Smooth muscle cell of the brain vasculature (primary cell): ENCODE measurements at regions not wholly inside any gene's neighbourhood (a gene's known extent, or its start where the extent isn't known, plus 50 kb on each side); places are given as distances from the start of the nearest gene placed in this dataset.
"Not testable (repeated sequence)": the region's sequence is repeated elsewhere in the genome, so short reads cannot be mapped to it uniquely, and the experiment has no call there.

ENCODE experiments used
- DNase-seq: peaks from one replicate; pipeline ENCODE4 v3.0.0-alpha.2; 2012; ENCODE audit warnings: low read depth, low spot score

DNA sequence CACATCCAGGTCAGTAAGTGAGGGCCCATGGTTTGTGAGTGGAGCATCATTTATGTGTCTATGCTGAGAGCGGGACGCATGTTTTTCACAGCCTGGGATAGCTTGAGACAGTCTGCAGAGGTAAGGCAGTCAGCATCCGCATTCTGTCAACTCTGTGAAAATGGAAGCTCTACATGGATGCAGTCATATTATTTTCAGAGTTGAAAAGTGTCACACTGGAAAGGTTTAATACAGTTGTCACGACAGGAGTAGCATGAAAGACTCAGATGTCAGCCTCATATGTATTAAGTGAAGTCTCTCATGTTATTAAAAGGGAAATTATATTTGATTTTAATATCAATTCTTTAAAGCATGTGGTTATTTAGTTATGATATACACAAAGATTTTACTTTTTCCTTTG, 436.9 kb upstream of the GYPC start:
- DNase-seq: no peak

DNA sequence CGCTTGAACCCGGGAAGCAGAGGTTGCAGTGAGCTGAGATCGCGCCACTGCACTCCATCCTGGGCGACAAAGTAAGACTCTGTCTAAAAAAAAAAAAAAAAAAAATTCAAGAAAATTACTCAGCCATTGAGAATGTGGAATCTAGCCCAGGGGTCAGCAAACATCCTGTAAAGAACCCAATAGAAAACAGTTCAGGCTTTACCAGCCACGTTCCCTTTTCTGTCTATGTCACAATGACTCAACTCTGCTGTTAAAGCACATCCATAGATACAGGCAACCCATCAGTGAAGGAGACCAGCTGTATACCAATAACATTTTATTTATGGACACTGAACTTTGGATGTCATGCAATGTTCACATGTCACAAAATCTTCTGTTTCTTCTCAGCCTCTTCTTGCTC, 435.6 kb upstream of the GYPC start:
- no peak for DNase-seq

DNA sequence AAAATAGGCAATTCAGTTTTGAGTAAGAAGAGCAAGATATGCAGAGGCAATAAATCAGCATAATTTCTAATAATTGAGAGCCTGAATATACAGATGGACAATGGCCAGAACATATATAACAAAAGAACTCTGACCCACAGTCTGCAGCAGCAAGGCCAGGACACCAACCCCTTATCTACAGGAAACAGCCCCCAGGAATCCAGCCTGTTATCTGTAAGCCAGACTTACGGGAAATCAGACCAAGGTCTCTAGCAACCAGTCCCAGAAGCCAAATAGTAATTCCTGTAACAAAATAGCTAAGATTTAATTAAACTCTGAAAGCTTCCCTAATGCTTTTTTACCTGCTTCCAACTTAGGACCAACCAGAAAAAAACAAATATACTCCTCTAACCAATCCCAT, 434.5 kb upstream of the GYPC start:
- no peak for DNase-seq

DNA sequence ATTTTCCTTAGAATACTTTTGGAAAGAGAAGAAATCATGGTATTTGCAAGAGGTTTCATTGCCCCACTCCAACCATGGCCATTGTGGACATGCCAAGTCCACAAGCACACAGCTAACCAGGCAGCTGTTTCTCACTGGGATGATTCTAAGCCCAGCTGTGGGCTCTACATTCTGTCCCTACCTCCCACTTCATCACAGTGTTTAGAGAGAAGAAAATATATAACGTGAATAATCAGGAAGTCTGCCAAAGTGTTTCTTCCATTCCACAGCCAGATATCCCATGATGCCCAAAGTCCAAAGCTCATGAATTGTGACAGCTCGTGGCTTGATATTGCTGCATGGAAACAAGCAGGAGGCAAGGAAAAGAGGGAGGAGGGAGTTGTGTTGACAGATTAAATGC, 433.7 kb upstream of the GYPC start:
- DNase-seq: no peak

DNA sequence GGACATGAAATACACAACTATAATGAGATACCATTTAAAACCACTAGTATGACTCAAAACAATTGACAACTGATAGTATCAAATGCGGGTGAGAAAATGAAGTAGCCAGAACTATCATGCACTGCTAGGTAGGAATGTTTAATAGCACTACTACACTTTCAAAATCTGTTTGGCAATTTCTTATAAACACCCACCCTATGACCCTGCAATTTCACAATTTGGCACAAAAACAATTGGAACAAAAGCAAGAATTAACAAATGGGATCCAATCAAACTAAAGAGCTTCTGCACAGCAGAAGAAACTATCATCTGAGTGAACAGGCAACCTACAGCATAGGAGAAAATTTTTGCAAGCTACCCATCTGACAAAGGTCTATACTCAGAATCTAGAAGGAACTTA, 431.2 kb upstream of the GYPC start:
- DNase-seq: no peak

DNA sequence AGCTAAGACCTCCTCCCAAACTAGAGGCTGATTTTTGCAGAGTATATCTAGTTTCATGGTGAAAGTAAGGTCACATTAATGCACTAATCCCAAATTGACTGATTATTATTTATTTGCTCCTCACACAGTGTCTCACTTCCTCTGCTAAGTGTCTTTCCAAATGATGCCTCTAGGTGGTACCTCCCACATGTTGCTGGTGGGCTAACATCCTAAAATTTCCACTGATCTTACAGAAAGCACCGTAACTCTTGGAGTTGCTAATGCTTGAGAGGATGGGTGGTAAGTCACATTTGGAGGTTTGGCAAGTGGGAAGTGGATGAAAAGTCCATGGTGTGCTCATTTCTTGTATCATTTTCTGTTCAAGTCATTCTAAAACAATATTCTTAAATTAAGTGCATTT, 428.7 kb upstream of the GYPC start:
- no peak for DNase-seq

DNA sequence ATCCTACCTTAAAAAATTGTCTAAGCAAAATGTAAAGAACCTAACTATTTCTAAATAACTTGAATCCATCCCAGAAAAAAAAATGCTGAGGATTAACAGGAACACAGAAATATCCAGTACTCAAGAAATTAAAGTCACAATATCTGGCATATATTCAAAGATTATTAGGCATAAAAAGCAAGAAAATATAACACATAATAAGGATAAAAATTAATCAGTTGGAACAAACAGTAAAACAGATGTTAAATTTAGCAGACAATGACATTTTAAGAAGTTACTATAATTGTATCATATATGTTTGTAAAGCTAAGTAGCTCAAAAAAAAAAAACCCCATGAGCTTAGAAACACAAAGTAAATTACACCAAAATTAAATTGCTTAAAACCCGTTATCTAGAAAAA, 427.4 kb upstream of the GYPC start:
- no peak for DNase-seq

DNA sequence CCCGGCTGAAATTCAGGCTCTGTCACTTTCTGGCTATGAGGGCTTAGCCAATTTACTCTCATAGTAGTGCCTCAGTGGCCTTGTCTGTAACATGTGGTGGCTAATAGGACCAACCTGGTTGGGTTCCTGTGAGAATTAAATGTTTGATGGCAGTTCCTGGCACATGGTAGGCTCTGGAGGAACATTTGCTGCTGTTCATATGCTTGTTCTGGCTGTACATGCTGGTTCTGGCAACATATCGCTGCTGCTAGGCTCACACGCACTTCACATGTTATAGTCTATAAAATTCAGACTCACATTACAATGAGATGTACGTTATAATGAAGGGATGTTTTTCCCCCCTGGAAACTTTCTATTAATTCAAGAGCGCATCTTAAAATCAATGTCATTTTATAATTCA, 417.7 kb upstream of the GYPC start:
- DNase-seq: no peak

DNA sequence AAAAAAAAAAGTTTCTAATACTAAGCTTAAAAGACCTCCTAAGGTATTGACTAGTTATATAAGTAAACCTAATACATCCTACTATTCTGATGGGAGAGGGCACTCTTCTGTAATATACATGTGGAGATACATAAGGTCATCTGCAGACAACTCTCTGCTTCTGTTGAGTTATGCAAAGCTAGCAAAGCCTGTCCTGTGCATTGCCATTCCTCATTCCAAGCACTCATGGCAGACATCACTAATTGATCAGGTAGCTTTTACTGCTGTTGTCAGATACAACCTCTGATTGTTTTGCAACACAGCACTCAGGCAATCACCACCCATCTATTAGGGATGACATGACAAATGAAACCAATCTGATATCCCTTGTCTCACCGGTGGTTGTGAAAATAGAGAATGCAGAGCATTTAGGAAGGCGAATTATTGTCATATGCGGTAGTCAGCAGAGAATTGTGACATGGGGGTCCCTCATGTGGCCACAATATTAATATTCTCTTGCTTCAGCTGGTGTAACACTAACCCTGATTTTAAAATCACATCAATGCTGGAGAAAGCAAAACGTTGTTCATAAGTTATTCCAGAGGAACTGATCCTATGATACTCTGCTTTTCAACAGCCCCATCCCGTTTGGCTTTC, 416.5 kb upstream of the GYPC start:
- DNase-seq: no peak

DNA sequence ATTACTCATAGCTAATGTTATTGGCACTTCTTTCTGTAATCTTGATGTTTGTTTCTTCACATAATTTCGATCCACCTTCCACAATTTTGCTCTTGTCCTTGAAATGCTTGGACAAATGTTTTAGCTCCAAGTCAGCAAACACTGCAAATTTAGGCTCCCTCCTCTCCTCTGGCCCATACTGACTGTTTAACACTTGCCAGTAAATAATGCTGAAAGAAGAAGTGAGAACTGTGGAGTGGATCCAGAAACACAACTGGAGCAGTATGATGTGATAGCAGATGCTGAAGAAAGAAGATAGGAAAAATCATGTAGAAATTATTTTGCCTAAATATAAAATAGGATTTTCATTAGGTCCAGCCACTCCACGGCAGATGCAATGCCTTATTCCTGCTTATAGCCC, 415.0 kb upstream of the GYPC start:
- no peak for DNase-seq

DNA sequence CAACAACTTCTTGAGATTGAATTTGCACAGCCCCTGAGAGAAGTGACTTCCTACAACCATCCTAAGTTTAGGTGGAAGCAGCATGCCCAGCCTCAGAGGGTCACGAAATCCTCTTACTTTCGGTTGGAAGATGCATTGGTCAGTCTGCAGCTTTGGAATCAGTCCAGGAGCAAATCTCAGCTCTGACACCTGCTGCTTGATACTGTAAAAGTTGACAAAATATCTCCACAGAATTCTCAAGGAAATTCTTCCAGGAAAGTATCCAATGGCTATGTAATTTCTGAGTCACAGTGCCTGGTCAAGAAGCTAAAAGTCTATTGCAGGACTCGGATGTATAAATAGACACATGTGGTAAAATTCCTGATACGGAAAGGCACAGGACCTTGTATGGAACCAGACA, 414.5 kb upstream of the GYPC start:
- DNase-seq: no peak

DNA sequence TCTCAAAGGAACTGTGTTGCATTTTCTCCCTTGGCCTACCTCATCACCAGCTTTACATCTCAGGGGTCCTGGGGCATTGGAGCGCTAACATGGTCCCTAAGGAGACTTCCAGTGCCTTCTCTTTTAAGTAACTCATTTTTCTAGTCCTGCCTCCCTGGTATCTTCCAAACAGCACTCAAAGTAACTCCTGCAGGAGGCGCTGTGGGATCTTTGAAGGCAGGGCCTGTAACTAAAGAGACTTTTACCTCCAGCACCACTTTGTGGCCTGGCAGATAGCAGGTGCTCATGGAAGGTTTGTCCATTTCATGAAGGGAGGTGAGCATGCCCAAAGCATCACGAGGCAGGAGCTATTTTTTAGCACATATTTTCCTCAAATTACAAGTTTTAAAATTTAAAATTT, 411.0 kb upstream of the GYPC start:
- no peak for DNase-seq

DNA sequence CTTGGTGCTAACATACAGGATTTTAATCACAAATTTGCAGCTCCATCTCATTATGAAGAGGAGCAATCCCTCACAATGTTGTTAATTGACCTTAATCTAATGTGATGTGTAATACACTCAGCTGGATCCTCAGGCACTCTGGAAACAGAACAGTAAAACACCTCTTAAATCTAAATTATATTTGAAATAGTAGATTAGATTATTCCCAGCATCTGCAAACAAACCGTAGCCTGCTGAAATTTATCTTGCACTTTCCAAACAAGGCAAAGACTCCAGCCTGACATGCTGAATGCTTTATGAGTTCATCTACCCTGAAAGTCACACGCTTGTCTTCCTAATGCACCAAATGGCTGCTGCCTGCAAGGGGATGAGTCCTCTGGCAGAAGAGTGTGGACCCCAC, 402.3 kb upstream of the GYPC start:
- no peak for DNase-seq

DNA sequence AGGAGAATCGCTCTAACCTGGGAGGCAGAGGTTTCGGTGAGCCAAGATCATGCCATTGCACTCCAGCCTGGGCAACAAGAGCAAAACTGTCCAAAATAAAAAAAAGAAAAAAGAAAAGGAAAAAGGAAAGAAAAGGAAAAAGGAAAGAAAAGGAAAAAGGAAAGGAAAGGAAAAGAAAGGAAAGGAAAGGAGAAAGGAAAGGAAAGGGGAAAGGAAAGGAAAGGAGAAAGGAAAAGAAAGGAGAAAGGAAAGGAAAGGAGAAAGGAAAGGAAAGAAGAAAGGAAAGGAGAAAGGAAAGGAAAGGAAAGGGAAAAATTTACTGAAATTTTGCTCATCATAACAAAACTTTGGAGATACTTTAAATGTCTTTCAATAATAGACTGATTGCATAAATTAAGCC, 391.3 kb upstream of the GYPC start:
- no peak for DNase-seq

DNA sequence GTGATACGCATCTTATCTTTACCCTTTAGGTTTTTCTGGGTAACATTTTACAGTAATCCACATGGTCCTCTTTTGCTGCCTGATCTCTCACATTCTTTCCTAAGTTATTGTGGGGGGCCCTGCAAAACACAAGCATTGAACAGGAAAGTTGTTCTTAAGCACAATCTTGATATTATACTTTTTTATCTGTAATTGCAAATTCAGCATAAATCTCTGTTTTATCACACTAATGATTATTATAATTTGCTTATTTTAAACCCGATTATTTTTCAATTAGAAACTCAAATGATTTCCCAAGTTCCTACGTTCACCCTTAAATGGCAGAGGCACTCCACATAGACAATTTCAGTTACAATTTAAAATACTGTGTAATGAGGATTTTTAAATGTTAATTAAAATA, 386.0 kb upstream of the GYPC start:
- no peak for DNase-seq

DNA sequence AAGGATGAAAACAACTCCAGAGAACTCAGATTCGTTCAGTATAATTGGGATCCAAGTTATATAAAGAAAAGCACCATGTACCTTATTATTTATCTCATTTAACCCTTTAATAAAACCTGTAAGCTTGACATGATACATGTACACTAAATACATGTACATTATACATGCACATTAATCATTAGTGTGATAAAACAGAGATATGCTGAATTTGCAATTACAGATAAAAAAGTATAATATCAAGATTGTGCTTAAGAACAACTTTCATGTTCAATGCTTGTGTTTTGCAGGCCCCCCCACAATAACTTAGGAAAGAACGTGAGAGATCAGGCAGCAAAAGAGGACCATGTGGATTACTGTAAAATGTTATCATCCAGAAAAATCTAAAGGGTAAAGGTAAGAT, 385.4 kb upstream of the GYPC start:
- no peak for DNase-seq

DNA sequence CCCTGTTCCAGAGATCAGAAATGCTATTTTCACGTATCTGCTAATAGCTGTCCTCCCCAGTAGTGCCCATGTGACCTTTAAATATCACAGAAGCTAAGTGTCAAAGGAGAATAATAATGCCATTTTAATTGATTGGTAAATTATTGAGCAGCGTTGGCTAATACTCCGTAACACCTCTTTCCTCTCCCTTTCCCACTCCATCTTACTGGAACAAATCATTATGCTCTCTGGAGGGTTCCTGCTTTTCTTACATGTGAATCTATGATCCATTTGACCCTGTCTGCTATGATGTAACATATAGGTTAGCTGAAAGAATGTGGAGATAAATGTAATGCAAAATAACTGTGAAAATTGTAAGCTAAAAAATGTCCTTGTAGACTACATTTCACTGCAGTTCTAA, 383.6 kb upstream of the GYPC start:
- DNase-seq: no peak

DNA sequence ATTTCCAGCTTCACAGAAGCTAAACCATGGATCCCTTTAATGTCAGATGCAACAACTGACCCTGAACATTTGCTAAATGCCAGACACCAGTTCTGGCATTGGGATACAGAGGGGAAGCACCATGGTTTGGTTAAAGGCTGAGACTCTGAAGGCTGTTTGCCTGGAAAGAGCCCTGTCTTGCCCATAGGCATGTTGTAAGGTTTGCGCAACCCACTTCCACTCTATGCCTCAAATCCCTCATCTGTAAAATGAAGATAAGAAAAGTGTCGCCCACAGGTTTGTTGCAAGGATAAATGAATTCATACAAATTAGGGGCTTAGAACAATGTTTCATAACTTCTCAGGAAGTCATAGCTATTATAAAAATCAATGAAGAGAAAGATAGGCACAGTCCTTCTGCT, 380.9 kb upstream of the GYPC start:
- DNase-seq: no peak

DNA sequence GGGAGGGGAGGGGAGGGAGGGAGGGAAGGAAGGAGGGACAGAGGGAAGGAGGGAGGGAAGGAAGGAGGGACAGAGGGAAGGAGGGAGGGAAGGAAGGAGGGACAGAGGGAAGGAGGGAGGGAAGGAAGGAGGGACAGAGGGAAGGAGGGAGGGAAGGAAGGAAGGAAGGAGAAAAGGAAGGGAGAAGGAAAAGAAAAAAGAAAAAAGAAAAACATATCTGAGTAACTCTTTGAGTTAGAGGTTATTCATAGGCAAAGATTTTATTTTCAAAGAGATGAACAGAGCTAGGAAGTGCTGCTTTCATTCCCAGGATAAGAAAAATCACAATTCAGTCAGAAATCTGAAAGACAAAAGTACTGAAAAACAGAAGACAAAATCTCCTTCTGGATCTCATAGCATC, 379.7 kb upstream of the GYPC start:
- DNase-seq: not testable (repeated sequence)

DNA sequence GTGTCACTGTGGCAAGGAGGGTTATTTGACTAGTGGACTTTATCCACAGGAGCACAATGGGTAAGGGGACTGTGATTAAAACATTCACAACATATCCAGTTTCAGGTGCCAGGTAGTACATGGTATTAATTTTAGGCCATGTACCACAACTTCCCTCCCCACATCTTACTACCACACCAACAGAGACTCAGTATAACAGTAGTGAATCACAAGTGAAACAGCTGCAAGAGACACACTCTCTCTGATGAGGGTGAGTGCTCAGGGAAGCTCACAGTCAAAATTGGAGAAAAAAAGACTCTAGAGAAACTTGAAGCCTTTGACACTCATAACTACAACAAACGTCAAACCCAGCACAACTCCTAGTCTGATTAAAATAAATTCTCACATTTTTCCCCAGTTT, 367.6 kb upstream of the GYPC start:
- DNase-seq: no peak

DNA sequence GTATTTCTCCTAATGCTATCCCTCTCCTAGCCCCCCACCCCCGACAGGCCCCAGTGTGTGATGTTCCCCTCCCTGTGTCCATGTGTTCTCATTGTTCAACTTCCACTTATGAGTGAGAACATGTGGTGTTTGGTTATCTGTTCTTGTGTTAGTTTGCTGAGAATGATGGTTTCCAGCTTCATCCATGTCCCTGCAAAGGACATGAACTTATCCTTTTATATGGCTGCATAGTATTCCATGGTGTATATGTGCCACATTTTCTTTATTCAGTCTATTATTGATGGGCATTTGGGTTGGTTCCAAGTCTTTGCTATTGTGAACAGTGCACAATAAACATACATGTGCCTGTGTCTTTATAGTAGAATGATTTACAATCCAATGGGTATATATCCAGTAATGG, 362.0 kb upstream of the GYPC start:
- not testable (repeated sequence) for DNase-seq

DNA sequence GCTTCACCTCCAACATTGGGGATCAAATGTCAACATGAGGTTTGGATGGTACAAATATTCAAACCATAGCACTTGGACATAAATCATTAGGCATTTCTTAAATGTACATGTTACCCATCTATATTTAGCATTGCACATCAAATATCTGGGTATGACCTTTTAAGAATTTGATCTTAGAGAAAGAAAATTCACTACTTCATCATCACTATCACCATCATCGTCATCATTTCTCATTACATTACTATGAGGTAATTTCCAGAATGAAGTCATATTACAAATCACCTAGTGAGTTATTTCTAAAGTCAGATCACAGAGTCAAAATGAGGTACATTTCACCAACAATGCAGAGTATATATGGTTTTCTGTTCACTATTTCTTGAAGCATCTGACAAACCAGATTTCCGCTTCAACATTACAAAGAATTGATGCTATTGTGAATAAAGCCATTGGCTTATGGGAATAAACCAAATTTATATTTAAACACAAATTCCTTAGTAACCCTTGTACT, 356.4 kb upstream of the GYPC start:
- no peak for DNase-seq

DNA sequence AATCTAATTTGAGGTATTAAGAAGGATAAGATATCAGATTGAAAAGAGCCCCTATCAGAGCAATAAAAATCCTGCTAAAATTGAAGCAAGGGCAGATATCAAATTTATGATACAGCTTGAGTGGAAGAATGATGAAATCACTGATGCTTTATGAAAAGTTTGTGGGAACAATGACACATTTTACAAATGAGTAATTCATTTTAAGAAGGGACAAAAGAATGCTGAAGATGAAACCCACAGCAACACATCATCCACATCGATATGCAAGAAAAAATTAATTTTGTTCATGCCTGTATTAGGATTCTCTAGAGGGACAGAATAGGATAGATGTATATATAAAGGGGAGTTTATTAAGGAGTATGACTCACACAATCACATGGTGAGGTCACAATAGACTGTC, 355.6 kb upstream of the GYPC start:
- no peak for DNase-seq

DNA sequence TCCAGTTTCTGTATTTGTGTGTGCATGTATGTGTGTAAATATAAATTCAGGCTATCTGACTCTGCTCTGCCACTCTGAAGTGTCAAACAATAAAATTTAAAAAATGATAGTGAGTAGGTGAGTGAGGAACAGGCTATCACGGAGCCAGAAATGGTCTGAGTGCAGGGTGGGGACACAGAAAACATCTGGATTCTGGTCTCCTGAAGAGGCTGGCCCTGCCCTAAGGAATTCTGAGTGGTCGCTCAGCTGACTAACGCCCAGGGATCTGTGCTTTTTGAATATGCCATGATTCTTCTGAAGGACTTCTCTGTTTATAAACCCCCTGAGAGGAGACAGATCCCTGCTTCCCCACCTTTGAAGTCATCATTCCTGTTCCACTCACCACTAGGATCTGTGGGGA, 353.9 kb upstream of the GYPC start:
- no peak for DNase-seq
